Uterus (tissue), 2 donors: ENCODE measurements at regions not wholly inside any gene's neighbourhood (a gene's known extent, or its start where the extent isn't known, plus 50 kb on each side); places are given as distances from the start of the nearest gene placed in this dataset.

Experiments used
- CTCF ChIP-seq, 4 experiments: fragments of 200-600 bp in 2 of 4; fragments of 450-650 bp in 2 of 4; sonication (generic) in 2 of 4; IDR thresholded peaks; one replicate each; pipeline ENCODE4 v1.5.1; 2016 to 2019; ENCODE audit warnings: antibody characterized with exemption in 4 of 4, mild to moderate bottlenecking in 2 of 4, moderate library complexity in 1 of 4
- POLR2A ChIP-seq, 2 donors: fragments of 450-650 bp; IDR thresholded peaks; one replicate each; pipeline ENCODE4 v1.6.1; 2016; ENCODE audit warnings: antibody characterized with exemption in 2 of 2, mild to moderate bottlenecking in 1 of 2, moderate library complexity in 1 of 2

GRCh38 chr3:23663246-23663645, 142.5 kb upstream of the UBE2E1 start:
- TF ChIP-seq CTCF (IDR thresholded peaks at IDR 0.05) (no peak), POLR2A (IDR thresholded peaks at IDR 0.05) (no peak)
